Renal pelvis (tissue), 1 donor: ENCODE measurements at regions not wholly inside any gene's neighbourhood (a gene's known extent, or its start where the extent isn't known, plus 50 kb on each side); places are given as distances from the start of the nearest gene placed in this dataset.

ENCODE experiments used
- DNase-seq: peaks from one replicate; pipeline ENCODE4 v3.0.0-alpha.2; 2013

DNA sequence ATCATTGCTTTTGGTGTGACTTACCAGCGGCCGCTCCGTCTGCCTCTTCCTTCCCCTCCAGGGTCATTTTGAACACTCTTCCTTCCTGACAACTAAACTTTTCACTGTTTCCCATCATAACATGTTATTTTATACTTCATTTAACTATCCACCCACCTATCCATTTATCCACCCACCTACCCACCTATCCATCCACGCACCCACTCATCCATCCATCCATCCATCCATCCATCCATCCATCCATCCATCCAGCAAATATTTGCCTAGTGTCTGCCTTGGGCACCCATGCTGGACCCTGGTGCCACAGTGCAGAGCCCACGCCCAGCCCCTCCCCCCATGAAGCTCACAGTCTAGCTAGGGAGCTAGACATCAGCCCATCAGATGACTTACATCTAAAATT lies 254.9 kb downstream of the TLE3 start:
- no peak for DNase-seq

GRCh38 chr15:69843276-69843899 lies 254.3 kb downstream of the TLE3 start:
- no peak for DNase-seq

DNA sequence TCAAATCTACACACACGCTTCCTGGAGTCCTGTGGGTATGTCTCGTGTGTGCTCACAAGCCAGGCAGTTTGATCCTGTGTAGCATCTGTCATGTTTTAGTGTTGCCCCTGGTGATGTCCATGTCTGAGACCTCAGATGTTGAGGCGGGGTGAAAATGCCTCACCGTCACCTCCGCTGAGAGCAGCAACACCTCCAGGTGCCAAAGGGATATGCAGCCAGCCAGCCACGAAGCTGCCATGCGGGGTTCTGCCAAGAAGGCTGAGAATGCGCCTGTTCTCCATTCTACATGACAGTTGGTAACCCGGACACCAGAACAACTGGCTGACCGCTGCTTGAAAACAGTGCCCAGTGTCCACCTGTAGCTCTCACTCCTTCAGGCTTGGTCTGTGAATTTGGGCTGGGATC lies 253.8 kb downstream of the TLE3 start:
- no peak for DNase-seq

DNA sequence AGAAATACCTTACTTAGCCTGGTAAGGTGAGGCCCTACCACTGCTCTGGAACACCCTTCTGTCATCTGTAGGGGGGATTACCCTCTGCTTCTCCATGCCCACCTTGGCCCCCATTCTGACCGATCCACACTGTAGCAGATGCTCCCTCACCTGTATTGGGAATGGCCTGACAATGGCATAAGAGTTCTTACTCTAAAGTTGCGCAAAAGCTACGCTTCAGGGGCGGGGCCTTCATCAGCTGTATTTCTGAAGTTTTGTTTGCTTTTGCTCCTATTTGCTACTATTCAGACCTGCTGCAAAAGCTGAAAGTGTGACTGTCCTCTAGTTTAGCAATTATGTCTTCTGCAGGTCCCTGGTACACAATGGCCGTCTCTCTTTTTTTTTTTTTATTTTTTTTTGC lies 252.6 kb downstream of the TLE3 start:
- DNase-seq, result no peak

DNA sequence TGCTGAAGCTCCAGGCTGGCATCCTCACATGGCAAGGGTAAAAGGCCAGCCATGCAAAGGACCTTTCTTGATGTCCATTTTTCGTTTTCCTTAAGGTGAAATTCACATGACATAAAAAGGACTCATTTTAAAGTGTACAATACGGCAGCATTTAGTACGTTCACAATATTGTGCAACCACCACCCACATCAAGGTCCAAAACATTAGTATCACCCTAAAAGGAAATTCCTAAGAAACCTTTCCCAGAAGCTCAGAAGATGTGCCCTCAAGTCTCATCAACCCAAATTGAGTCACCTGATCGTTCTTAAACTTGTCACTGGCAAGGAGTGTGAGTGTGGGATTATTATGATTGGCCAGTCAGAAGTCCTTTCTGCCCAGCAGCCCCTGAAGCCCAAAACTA lies 250.1 kb downstream of the TLE3 start:
- DNase-seq, result no peak

- no peak for DNase-seq
These were observed 249.6 kb downstream of the TLE3 start for GRCh38 chr15:69848096-69848495.

DNA sequence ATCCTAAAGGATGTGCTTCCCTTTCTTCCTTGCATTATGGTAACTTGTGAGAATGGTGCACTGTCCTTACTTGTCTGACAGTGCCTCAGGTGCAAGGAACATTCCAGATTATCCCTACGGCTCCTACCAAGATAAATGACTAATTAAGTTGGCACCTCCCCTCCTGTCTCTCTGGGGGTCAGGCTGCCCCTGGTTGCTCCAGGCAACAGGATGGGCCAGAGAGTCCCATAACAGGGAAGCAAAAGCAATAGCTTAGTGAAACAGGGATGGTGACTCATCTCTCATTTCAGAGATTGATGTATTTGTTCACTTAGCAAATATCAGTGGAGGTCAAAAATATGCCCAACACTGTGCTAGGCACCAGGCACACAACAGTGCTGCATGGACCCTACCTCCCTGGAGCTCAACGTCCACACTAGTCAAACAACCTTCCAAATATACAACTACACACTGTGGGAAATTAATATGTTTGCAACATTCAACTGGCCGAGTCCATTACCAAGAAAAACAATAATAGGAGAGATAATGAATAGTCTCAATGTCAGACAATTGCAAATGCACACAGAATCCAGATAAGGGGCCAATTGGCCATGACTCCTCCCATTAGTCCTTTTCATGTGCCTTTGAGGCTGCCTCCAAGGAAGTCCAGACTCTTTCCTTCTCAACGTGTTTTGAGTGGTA lies 249.0 kb downstream of the TLE3 start:
- DNase-seq, result no peak

DNA sequence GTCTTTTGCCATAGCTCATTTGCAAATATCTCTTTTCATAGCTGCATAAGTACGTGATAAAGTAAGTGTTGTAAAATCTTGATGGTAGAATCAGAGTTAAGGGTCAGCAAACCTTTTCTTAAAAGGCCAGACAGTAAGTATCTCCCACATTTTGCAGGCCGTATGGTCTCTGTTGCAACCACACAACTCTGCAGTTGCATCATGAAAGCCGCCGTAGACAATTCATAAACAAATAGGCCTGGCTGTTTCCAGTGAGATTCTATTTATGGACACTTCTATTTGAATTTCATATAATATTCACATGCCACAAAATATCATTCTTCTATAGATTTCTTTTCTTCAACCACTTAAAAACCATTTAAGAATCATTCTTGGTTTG lies 248.5 kb downstream of the TLE3 start:
- no peak for DNase-seq

DNA sequence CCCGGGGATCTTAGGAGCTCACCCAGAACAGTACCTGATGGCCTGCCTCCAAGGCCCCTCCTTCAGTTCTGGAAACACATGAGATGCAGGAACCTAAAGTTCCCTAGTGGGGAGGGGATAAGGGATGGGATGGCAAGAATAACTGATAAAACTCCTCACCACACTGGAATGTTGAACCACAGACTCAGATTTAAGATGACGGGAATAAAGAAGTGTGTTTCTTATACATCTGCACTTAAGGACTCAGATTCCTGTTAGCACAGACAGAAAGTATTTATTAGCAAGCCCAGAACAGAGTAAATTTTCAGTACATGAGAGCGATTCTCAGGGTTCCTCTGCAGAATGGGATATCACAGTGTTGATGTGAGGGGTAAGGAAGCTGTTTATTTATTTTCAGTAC lies 245.2 kb downstream of the TLE3 start:
- DNase-seq, result no peak

DNA sequence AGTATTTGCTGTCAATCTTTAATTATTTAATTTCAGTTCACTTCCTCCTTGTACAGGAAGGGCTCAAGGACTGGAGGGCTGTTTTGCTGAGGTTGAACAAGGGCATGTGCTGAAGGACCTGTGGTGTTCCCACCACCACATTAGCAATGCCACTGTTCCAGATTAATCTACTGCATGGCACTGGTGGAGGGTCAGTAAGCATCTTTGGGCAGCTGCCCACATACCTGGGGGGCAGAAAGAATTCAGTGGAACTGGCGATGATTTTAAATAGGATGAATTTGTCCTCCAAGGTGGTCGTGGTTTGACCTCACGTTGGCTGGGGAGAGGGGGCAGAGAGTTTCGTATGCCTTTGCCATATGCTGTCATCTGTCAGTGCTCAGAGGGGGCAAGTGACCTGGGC lies 244.8 kb downstream of the TLE3 start:
- DNase-seq, result no peak

GRCh38 chr15:69853544-69853951 lies 244.2 kb downstream of the TLE3 start:
- no peak for DNase-seq

GRCh38 chr15:69854001-69854400 lies 243.7 kb downstream of the TLE3 start:
- no peak for DNase-seq

DNA sequence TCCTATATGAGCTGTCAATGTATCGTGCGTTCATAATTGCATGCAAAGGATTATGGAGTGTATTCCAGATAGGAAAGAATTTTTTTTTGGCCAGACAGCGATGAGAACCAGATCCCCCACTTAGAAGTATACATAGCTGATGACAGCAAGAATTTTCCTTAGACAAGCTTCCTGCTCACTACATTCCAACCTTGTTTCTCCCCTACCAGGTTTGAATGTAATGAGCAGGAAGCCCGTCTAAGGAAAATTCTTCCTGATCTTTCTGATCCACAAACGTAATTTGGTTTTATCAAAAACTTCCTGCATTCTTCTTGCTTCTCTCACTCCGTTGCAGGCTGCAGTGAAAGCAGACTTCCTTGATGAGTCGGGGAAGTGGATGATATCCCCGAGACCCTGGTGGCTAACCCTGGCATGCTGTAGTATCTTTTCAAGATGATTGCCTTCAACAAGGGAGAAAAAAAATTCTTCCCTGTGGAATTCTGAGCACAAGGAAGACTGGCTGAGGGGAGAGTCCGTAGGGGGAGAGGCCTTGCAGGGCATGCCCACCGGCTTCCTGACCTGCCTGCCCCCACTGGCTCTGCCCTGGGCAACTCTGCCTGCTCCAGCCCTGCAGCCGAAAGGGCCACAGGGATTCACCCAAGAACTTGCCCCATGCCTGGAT lies 243.1 kb downstream of the TLE3 start:
- DNase-seq, result no peak

DNA sequence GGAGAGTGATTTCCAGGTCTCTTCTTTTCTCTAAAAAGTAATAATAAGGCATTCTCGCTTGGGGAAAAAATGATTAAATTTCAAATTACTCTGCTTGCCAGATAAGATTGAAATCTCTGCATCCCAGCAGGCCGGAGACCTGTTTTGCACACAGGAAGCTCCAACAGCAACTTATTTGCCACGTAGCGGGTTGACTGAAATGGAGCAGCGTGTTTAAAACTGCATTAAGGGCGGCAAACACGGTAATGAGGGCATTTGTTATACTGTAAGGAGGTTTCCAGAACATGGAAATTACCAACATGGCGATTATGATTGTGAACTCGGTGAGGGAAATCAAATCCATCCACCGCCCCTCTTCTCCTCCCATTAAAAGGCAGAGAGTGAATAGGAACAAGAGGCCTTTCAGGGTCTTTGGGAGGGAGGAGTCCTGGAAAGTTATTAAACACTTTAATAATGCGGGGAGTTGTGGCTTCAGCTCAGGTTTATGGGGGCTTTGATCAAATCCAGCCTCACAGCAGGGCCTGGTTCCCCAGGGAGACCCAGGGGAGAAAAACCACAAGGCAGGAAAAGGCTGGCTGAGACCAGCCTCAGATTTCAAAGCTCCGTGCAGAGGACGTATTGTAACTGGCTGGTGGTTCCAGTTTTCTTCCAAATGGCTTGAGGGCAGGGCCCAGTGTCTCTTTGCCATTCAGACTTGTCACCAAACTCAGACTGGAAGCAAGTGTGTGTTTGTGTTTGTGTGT lies 242.3 kb downstream of the TLE3 start:
- DNase-seq, result no peak

GRCh38 chr15:69857250-69857649 lies 240.5 kb downstream of the TLE3 start:
- DNase-seq, result no peak

- DNase-seq, result no peak
These were observed 239.9 kb downstream of the TLE3 start for GRCh38 chr15:69857686-69858391.

- no peak for DNase-seq
These were observed 239.3 kb downstream of the TLE3 start for GRCh38 chr15:69858456-69858855.

DNA sequence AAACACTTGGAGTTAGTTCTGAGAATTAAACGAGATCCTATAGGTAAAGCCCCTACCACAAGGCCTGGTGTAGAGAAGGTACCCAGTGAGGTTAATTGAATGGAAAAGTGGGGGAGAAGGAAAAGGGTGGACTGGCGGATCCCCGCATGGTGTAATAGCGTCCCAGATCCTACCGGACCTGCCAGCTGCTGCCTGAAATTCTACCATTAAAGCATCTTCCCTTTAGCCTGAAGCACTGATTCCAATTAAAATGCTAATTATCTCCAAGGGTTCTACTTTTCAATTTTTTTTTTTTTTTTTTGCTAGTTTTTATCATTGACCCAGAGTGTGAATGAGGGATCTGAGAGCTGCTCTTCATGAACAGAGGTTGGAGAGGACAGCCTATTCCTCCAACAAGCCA lies 237.9 kb downstream of the TLE3 start:
- DNase-seq, result no peak

DNA sequence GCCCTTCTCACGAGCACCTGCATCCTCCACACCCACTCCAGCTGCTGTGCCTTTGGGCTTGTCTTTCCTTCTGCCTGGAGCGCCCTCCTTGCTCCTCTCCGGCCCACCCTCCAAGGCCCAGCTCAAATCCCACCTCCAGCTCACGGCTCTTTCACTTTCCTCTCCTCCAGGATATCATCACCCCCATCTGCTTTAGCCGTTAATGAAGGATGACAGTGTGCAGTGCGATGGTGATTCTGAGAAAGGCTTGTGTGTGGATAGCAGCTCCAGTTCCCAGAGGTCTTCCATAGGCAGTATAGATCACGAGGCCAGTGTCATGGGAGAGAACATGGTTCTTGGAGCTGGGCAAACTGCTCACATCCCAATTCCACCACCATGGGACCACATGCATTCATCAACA lies 237.4 kb downstream of the TLE3 start:
- DNase-seq, result no peak

GRCh38 chr15:69860921-69861320 lies 236.8 kb downstream of the TLE3 start:
- no peak for DNase-seq

DNA sequence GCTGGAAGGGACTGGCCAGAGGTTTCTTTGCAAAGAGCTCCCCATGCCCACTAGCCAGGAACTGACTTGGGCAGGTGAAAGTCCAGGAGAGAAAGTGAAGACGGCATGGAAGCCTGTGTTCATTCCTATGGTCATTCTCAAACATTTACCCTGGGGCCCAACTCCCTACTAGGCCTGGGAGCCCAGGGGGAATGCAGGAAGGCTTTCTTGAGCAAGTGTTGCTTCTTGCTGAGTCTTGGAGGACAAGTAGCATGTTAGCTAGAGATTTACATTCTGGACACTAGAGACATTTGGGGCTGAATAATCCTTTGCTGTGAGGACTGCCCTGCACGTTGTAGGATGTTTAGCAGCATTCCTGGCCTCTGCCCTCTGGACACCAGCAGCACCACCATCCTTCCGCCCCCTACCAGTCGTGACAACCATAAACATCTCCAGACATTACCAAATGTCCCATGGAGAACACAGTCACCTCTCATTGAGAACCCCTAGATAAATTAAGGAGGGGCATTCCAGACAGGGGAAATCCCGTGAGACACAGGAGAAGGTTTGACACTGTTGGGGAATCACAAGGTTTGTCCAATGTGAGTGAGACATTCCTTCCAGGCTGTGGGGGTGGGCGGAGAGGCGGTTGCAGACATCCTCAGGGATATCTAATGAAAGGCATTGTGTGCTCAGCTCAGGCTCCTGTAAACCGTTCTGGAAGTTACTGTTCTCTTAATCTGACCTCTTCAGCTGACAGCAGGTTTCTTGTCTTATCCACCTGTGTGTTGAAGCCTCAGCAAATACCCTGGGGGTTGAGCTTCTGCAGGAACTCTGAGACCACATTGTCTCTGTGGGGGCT lies 236.2 kb downstream of the TLE3 start:
- DNase-seq, result no peak
